Thyroid gland (tissue), 4 donors: ENCODE measurements at regions not wholly inside any gene's neighbourhood (a gene's known extent, or its start where the extent isn't known, plus 50 kb on each side); places are given as distances from the start of the nearest gene placed in this dataset.

Experiments used
- DNase-seq, 2 donors: peaks; one replicate each; pipeline ENCODE4 v3.0.0-alpha.2; 2019
- H3K27ac ChIP-seq, 3 donors: fragments of 200-600 bp; sonication (generic); 1 replicate in 2 of 3; 2 replicates in 1 of 3; pipeline ENCODE4 v1.5.1; 2016 to 2019; ENCODE audit warnings: mild to moderate bottlenecking in 1 of 3, moderate library complexity in 1 of 3
- H3K27me3 ChIP-seq: fragments of 200-600 bp; sonication (generic); one replicate; pipeline ENCODE4 v1.5.1; 2019
- H3K36me3 ChIP-seq, 2 donors: fragments of 200-600 bp; sonication (generic); one replicate each; pipeline ENCODE4 v1.5.1; 2016 to 2019
- H3K4me1 ChIP-seq, 2 donors: fragments of 200-600 bp; sonication (generic); one replicate each; pipeline ENCODE4 v1.5.1; 2017 to 2019
- H3K4me3 ChIP-seq, 3 donors: fragments of 200-600 bp; sonication (generic); replicated peaks in 1 of 3; 1 replicate in 2 of 3; 2 replicates in 1 of 3; pipeline ENCODE4 v1.5.1; 2016; ENCODE audit warnings: mild to moderate bottlenecking in 1 of 3
- H3K9me3 ChIP-seq: fragments of 200-600 bp; sonication (generic); one replicate; pipeline ENCODE4 v1.5.1; 2017
- CTCF ChIP-seq, 6 experiments: fragments of 200-600 bp in 3 of 6; fragments of 450-650 bp in 3 of 6; sonication (generic) in 3 of 6; IDR thresholded peaks; one replicate each; pipeline ENCODE4 v1.5.1; 2016 to 2019; ENCODE audit warnings: antibody characterized with exemption in 6 of 6, mild to moderate bottlenecking in 2 of 6, inconsistent platforms in 1 of 6, moderate library complexity in 1 of 6
- POLR2A ChIP-seq, 2 donors: fragments of 450-650 bp; IDR thresholded peaks; one replicate each; pipeline ENCODE4 v1.6.1; 2017; ENCODE audit warnings: antibody characterized with exemption in 2 of 2, mild to moderate bottlenecking in 2 of 2, moderate library complexity in 1 of 2
- WGBS, 2 donors: methylation state at CpG; one replicate each; pipeline ENCODE4 v1.1.5; 2017; 5-methylcytosine and 5-hydroxymethylcytosine counted together
- intact Hi-C: fragments of 100-400 bp; cut with DNase I; formaldehyde crosslinking; loops from one replicate; pipeline ENCODE4 v1.15.1; 2023

- Histone ChIP-seq H3K4me1 (no peaks in the 10 kb centered on the region), H3K27me3 (no peaks in the 10 kb centered on the region), H3K27ac (no peak overlapping the region), H3K36me3 (no peaks in the 10 kb centered on the region), H3K9me3 (no peaks in the 10 kb centered on the region), H3K4me3 (no peak overlapping the region)
- DNase-seq, result no peak
- WGBS, 2 donors, result 85 to 91% methylated on average over 1 of the region's 1 CpG
- intact Hi-C loops, result no loop called here
- TF ChIP-seq POLR2A (IDR thresholded peaks at IDR 0.05), result no peak
- no peak for TF ChIP-seq CTCF (IDR thresholded peaks at IDR 0.05)
Measured at GRCh38 chr9:105187781-105188180, 56.7 kb upstream of the SLC44A1 start.

- no peak for TF ChIP-seq CTCF (IDR thresholded peaks at IDR 0.05)
- no peak for TF ChIP-seq POLR2A (IDR thresholded peaks at IDR 0.05)
- no peak for DNase-seq
- Histone ChIP-seq H3K27me3 (no peaks in the 10 kb centered on the region), H3K36me3 (no peaks in the 10 kb centered on the region), H3K4me3 (no peak overlapping the region), H3K9me3 (no peaks in the 10 kb centered on the region), H3K4me1 (no peaks in the 10 kb centered on the region), H3K27ac (no peak overlapping the region)
- intact Hi-C loops, result no loop called here
- 80 to 100% methylated on average over 1 of the region's 1 CpG for WGBS, 2 donors
Measured at GRCh38 chr9:105188746-105189145, 55.7 kb upstream of the SLC44A1 start.

DNA sequence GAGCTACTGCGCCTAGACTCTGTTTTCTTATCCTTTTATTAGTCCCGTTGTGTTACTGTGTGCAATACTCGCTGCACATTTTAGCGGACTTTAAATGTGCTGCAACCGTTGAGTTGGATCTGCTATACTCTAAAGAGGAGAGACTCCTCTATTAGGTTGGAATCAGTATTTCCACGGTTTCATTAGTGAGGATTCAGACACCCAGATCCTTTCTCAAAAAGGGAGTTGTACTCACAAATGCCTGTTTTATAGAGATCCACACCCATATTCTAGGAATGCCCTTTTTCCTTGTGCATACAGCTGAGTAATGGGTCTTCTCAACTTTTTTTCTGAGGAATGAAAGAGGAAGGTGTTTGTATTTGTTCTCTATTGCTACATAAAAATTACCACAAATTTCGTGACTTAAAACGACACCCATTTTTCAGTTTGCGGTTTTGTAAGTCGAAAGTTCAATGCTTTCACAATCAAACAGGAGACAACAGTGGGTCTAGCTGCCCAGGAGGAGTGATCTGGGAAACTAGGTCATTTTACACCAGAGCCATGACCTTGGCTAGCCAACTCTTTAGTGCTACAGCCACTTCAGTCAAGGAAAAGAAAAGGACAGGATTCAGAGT, 52.8 kb upstream of the SLC44A1 start:
- Histone ChIP-seq H3K4me3 (no peak overlapping the region), H3K27me3 (no peaks in the 10 kb centered on the region), H3K9me3 (no peaks in the 10 kb centered on the region), H3K36me3 (no peaks in the 10 kb centered on the region), H3K4me1 (no peaks in the 10 kb centered on the region), H3K27ac (no peak overlapping the region)
- intact Hi-C loops, result no loop called here
- TF ChIP-seq POLR2A (IDR thresholded peaks at IDR 0.05), result no peak
- no peak for TF ChIP-seq CTCF (IDR thresholded peaks at IDR 0.05)
- no peak for DNase-seq
- WGBS, 2 donors, result 87 to 90% methylated on average over 10 of the region's 10 CpGs

DNA sequence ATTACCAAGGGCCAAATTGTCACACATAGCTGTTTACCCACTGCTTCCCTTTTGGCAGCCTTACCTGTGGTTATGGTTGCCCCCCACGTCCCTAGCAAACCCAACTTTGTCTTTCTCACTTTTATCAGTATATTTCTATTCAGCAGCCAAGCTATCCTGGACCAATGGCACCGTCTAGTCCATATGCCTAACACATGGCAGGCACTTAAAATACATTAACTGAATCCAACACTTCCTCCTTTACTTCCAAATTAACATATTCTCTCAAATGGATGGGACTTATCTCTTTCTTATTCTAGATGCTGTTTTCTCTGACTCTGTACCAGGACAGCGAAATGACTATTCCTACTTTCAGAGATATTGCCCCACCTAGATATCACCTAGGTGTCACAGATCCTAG, 50.9 kb upstream of the SLC44A1 start:
- TF ChIP-seq CTCF (IDR thresholded peaks at IDR 0.05) (no peak), POLR2A (IDR thresholded peaks at IDR 0.05) (no peak)
- no peak overlapping the region for H3K4me3 ChIP-seq
- H3K9me3 ChIP-seq, result no peaks in the 10 kb centered on the region
- H3K27ac ChIP-seq, result no peak overlapping the region
- intact Hi-C loops, result no loop called here
- DNase-seq, result no peak
- no peaks in the 10 kb centered on the region for H3K27me3 ChIP-seq
- WGBS, 2 donors, result 89 to 91% methylated on average over 3 of the region's 3 CpGs
- H3K4me1 ChIP-seq, result no peaks in the 10 kb centered on the region
- no peaks in the 10 kb centered on the region for H3K36me3 ChIP-seq

DNA sequence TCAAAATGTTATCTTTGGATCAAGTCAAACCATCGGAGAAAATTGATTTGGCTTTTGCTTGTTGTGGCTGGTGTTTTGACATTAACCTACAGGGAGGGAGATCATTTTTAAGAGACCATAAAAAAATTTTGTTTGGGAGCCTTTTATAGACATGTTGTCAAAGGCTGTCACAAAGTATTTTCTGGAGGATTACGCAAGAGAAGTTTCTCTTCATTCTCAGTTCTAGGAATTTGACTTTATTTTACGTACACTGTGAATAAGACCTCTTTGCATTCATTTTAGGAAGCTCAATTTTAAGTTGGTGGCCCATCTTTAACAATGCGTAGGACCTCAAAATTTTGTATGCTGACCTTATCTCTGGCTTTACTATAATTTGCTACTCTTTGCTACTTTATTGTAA, 50.2 kb upstream of the SLC44A1 start:
- DNase-seq, result no peak
- intact Hi-C loops, result no loop called here
- Histone ChIP-seq H3K27ac (no peak overlapping the region), H3K9me3 (no peaks in the 10 kb centered on the region), H3K4me3 (no peak overlapping the region), H3K27me3 (no peaks in the 10 kb centered on the region), H3K36me3 (no peaks in the 10 kb centered on the region), H3K4me1 (no peaks in the 10 kb centered on the region)
- WGBS, 2 donors, result 90 to 91% methylated on average over 4 of the region's 4 CpGs
- TF ChIP-seq POLR2A (IDR thresholded peaks at IDR 0.05) (no peak), CTCF (IDR thresholded peaks at IDR 0.05) (no peak)
